Cerebellar cortex (tissue), 1 donor: ENCODE measurements at regions not wholly inside any gene's neighbourhood (a gene's known extent, or its start where the extent isn't known, plus 50 kb on each side); places are given as distances from the start of the nearest gene placed in this dataset.

Experiments
- DNase-seq: peaks from one replicate; pipeline ENCODE4 v3.0.0-alpha.2; 2015; ENCODE audit warnings: low spot score

- DNase-seq: no peak
Observed at GRCh38 chr7:25360451-25360850, 132.2 kb upstream of the NPVF start.

- no peak for DNase-seq
Observed at GRCh38 chr7:25361387-25361786, 133.1 kb upstream of the NPVF start.

GRCh38 chr7:25361863-25362262 is 133.6 kb upstream of the NPVF start:
- DNase-seq: no peak

DNA sequence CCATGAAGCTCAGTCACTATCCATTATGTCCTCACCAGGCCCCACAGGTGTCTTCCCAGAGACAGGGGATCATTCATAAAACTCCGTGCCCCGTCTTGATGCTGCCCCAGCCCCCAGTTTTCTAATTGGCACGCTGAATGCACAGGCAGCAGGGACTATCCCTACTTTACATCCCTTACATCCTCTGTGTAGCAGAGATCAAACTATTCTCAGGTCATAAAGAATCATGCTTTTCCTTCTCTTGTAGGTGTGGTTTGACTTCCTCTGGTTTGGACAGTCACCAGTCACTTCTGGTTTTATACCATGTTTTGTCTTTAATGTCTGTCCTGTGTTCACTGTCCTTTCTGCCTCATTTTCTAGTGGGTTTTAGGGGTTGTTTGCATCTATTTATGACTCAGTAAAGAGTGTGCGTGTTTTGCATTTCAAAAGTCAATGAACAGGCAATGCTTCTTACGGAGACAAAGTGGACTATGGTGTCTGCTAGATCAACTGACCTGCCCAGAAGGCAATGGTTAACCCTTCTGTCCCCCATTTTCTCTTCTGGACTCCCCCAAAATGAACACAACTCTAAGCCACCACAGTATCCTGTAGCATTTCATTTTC is 140.4 kb upstream of the NPVF start:
- no peak for DNase-seq

GRCh38 chr7:25369786-25370185 is 141.5 kb upstream of the NPVF start:
- peak; percentile 93 for DNase-seq

DNA sequence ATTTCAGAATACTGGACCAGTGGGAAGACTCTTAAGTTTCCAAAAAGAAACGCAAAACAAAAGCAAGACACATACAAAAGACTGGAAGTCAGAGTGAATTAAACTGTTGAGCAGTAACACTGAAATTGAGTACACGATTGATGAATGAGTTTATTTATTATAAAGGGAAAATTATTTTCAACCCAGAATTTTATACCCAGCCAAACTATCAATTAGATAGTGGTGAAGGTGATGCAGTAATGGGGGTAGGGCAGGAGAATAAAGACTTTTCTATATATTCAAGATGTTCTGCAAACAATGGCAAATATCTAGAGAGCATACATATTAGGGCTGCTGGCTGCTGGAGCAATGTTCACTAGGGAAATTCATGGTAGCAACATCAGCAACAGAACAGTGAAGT is 143.7 kb upstream of the NPVF start:
- DNase-seq: no peak

DNA sequence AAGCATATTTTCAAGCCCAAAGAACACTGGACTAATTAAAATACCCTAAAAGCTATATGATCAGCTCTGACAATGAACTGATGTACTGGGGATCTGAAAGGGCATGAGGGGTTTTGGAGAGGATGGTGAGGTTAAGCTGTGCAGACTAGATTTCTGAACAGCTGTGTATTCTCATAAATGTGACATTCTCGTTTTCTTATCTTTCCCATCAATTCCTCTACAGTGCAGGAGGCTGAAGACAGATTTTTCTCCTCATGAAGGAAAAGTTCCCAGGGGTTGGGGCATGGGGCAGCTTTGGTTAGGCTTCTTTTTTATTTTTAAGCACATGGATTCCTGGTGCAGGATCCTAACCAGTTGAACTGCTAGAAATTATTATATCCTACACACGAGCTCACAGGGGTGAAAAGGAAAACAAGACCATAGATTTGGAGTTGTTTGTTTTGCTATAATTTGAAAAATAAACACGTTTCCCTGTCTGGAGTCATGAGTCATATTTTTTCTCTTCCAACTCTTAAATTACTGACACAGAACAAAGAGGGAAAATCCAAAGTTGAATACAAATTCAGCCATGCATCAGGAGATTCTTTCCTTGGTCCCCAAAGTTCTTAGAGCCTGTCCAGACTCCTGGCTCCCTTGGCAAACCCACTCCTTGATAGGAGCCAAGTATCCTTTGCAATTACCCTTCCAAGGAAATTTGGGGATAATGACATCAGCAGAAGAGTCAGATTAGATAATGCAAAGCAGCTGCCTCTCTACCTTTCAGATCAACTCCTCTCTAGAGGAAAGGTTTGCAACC is 147.7 kb upstream of the NPVF start:
- DNase-seq: no peak

DNA sequence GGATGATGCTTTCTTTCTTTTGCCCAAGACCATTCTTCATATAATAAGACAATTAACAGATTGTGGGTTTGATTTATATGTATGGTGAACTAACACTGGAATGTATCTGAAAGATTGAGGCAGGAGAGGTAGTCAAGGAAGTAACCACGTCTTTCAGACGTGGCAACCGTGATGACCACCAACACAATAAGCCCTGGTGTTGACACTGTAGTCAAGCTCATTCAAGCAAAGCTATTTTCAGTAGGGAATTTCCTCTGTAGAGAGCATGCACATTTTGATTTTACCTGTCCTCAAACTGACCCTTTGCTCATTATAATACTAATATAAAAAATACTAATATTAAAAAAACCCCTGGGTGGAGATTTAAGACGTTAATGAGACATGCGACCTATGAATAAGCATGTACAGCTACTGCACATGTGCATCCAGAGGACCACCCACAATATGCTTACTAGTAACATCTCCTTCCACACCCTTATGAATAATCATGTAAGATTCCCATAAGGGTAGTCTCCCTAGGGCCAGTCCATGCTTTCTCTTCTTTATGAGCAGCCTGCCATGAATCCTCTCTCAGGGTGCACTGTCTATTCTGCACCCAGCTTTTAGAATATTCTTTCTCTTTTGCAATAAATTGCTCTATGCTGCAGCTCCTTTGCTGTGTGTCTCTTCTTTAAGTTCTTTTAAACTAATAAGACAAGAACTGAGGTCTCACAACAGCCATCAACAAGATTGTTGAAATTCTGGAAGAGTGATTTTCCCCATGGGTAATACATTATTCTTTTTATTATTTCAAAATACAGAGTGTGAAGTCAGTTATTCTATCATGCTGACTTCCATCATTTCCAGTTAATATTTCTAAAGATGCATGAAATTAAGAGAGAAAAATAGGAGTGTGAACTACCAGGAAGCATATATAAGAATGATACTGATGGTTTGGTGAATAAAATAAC is 151.3 kb upstream of the NPVF start:
- DNase-seq: no peak

- peak; percentile 53 for DNase-seq
Observed at GRCh38 chr7:25381818-25382589, 153.7 kb upstream of the NPVF start.

DNA sequence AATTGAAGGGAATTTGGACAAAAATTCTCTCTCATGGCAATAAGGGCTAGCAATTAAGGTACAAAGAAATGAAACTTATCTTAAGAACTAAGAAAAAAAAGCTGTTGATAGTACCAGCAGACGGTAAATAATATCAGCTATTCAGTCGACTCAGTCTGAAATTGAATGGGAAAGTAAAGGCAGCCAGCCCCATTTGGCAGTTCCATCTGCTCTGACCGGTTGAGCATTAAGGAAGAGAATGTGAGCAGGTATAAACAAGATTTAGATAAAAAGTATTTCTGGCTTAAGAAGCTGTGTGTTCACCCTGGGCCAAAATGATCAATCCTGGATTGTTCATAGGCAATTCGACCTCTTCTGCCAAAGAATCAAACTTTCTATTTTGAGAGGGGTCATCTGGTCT is 154.6 kb upstream of the NPVF start:
- no peak for DNase-seq

DNA sequence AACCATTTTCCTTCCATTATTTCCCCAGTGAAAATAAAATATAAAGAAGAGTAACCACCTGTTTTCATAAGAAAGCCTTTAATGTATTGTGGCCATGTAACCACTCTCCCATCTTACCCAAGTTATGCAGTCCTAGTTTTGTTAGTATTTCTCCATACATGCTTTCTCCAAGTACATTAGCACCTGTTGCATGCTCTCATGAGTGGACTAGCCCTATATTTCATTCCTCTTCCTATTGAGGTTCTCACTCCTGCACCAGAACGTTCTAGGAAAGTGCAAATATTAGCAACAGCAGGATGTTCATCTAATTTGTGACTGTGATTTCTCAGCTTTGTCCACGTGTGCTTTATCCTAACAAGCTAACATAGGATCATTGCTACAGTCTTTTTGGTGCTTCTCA is 155.1 kb upstream of the NPVF start:
- DNase-seq: no peak

DNA sequence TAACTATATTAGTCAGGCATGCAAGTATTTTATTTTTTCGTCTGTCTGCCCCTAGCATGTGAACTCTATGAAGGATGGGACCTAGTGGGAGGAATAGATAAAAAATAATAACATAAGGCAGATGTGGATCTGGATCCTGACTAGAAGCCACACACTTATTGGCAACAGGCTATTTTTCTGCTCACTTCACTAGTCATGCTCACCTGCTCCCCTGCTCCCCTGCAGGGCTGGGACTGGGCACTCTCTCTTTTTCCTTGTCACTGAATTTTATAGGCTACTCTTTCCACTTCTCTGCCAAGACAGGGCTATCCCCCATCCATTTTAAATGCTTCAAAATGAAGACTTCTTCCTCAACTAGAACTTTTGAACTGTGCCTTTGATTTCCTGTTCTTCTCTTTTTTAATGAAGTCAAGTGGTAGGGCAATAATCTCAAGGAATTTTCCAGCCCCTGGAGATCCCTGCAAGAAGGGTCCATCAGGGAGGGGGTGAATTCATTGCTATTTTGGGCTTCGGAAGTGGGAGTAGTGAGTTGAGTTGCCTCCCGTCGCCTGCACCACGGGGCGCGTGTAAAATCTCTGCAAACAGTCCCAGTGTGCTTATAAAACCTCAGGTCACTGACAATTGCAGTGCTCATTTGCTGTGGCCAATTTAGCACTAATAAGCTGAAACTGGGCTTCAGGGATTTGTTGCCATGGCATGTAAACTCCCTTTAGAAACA is 156.7 kb upstream of the NPVF start:
- peak; percentile 92 for DNase-seq

- no peak for DNase-seq
Observed at GRCh38 chr7:25385506-25386136, 157.3 kb upstream of the NPVF start.

- peak; percentile 55 for DNase-seq
Observed at GRCh38 chr7:25386311-25386744, 158.0 kb upstream of the NPVF start.

DNA sequence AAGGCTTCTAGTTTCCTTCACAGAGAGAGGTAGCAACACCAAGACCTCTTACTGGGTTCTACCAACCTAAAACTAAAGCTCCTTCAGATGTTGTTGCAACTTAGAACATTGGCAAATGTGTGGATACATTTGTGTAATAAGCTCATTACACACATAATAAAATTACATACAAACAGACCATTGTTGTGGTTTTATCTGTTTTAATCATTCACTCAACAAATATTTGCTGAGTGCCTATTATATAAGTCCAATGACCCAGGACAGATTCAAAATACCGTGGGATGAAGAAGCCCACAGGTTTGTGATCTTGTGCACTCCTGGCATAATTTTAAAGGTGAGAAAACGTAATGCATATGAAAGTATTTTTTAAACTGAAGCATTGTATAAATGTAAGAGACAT is 160.4 kb upstream of the NPVF start:
- DNase-seq: no peak

- DNase-seq: peak; percentile 90
Observed at GRCh38 chr7:25389489-25390106, 161.3 kb upstream of the NPVF start.

DNA sequence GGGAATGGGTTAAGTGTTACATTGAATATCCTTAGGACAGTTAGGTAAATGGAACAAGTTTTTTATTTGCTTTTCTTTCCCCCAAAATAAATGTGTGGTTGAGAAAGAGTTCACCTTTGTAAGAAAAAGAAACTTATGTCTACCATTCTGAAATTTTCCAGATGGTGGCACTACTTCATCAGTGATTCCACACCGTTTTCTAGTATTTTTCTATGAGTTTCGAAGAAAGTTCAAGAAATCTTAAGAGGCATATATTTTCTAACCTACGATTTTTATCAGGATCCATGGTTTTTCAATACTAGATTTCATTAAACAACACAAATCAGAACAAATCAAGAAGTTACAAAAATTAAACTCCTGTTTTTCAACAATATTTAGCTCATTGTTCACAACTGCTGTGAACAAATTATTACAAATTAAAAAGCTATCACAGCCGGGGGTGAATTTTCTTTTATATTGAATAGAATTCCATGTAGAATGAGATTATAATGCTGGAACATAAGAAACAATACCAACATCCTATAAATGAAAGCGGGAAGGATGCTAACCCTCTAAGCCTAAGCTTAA is 163.1 kb upstream of the NPVF start:
- peak; percentile 73 for DNase-seq

DNA sequence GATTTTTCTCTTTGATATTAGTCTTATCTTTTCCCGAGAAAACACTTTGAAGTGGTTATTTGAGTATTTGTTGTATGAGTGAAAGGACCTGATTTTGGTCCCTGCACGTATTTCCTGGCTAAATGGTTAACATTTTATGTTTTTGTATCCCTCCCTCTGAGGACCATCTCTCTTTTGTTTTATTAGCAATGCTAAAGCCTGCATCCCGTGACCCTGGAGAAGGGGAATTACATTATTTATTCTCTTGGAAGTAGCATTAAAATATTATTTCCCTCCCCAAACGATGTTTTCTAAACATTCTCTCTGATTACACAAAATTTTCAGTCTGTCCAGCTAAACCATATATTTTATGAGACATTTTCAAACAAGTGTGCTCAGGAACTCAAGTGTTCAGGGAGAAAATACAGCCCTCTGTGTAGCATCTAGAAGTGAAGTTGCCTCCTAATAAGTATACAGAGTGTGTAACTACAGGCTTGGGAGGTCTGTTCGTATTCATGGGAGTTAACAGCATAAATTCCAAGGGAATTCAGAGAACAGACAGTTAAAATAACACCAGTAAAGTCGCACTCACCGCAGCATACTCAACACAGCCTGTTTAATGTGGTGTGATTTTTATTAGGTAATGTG is 163.8 kb upstream of the NPVF start:
- DNase-seq: no peak

DNA sequence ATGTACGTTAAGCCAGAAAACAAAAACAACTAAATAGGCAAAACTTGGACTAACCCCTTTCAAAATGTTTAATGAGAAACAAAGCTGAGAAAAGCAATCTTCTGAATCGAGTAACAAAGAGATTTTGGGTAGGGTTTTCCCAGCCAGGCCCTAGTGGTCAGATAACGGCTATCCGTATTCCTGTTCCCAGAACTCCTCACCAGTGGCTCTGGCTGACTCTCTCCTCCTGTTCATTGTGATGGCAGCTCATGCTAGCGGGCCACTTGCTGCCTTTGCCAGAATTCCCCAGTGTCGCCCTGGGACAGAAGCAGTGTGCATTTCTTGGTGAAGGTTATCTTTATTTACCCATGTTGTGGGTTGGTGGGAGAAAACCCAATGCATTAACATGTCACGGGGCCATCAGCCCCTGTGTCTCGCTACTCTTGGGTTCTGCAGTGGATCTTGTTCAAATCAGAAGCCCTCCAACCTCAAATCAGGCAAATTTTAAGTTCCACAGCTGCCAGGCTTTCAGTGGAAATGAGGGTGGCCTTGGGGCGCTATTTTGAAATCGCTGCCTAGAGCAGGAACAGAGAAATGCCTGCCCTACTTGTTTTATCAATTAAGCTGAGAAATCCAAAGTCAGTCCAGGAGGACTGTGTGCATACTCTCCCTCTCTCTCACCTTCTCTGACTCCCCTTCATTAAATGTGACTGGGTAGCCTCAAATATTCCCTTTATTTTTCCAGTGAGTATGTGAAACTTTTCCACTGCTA is 164.5 kb upstream of the NPVF start:
- DNase-seq: peak; percentile 66
